ENCODE measurements at regions not wholly inside any gene's neighbourhood (a gene's known extent, or its start where the extent isn't known, plus 50 kb on each side); places are given as distances from the start of the nearest gene placed in this dataset.
"Not testable (repeated sequence)": the region's sequence is repeated elsewhere in the genome, so short reads cannot be mapped to it uniquely, and the experiment has no call there.

- no peak for DNase-seq
These were observed 74.9 kb downstream of the ANKEF1 start for GRCh38 chr20:10109641-10110040.

- no peak for DNase-seq
These were observed 75.4 kb downstream of the ANKEF1 start for GRCh38 chr20:10110151-10110550.

- DNase-seq = peak; percentile 89
These were observed 76.6 kb downstream of the ANKEF1 start for GRCh38 chr20:10111139-10111958.

GRCh38 chr20:10111959-10112250, 77.1 kb downstream of the ANKEF1 start:
- DNase-seq = no peak

- no peak for DNase-seq
These were observed 79.0 kb downstream of the ANKEF1 start for GRCh38 chr20:10113746-10114145.

- no peak for DNase-seq
These were observed 79.8 kb downstream of the ANKEF1 start for GRCh38 chr20:10114598-10114997.

GRCh38 chr20:10115021-10115420, 80.2 kb downstream of the ANKEF1 start:
- DNase-seq = no peak

- peak; percentile 58 for DNase-seq
These were observed 84.5 kb downstream of the ANKEF1 start for GRCh38 chr20:10119336-10119735.

GRCh38 chr20:10124883-10125282, 90.1 kb downstream of the ANKEF1 start:
- not testable (repeated sequence) for DNase-seq

- DNase-seq = no peak
These were observed 91.0 kb downstream of the ANKEF1 start for GRCh38 chr20:10125757-10126156.

GRCh38 chr20:10129749-10130148, 88.9 kb upstream of the SNAP25 start:
- no peak for DNase-seq

GRCh38 chr20:10131732-10132345, 86.8 kb upstream of the SNAP25 start:
- DNase-seq = peak; percentile 97

- DNase-seq = peak; percentile 80
These were observed 86.2 kb upstream of the SNAP25 start for GRCh38 chr20:10132387-10132786.

GRCh38 chr20:10133532-10133931, 85.1 kb upstream of the SNAP25 start:
- no peak for DNase-seq

GRCh38 chr20:10134176-10134575, 84.5 kb upstream of the SNAP25 start:
- no peak for DNase-seq

GRCh38 chr20:10135438-10135837, 83.2 kb upstream of the SNAP25 start:
- DNase-seq = no peak

GRCh38 chr20:10137032-10137431, 81.6 kb upstream of the SNAP25 start:
- no peak for DNase-seq

GRCh38 chr20:10137533-10137932, 81.1 kb upstream of the SNAP25 start:
- no peak for DNase-seq

- no peak for DNase-seq
These were observed 61.1 kb upstream of the SNAP25 start for GRCh38 chr20:10157549-10157948.

GRCh38 chr20:10167040-10167439, 51.6 kb upstream of the SNAP25 start:
- DNase-seq = no peak

- DNase-seq = no peak
These were observed 51.0 kb upstream of the SNAP25 start for GRCh38 chr20:10167594-10167993.
